Stimulated activated CD4-positive, alpha-beta T cell treated with anti-CD3 and anti-CD28 coated beads, TNF-alpha, amount 100 ng/mL, for 24 hours (primary cell): ENCODE measurements at regions not wholly inside any gene's neighbourhood (a gene's known extent, or its start where the extent isn't known, plus 50 kb on each side); places are given as distances from the start of the nearest gene placed in this dataset.

Experiments used
- DNase-seq, 3 experiments: peaks; one replicate each; pipeline ENCODE4 v3.0.0-alpha.2; 2020; ENCODE audit warnings: low read depth in 3 of 3

DNA sequence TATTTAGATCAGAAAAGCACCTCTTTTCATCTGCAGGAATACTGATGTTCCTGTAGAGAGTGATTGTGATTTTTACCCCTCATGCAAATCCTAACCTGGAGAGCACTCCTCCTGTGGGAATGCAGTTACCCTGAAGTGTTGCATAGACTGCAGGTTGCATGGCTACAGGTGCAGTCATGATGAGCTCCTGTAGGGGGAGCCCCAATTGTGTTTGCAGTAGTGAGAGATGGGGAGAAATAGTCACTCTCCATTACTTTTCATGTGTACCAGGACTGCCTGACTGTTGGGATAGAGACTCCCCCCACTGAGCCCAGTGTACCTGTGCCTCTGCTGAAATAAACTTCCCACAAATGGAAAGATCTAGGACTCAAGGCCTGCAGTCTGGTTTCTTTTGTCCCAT is 1086.5 kb downstream of the SLC6A15 start:
- DNase-seq = peak in 1 of 3 experiments; percentile 30

DNA sequence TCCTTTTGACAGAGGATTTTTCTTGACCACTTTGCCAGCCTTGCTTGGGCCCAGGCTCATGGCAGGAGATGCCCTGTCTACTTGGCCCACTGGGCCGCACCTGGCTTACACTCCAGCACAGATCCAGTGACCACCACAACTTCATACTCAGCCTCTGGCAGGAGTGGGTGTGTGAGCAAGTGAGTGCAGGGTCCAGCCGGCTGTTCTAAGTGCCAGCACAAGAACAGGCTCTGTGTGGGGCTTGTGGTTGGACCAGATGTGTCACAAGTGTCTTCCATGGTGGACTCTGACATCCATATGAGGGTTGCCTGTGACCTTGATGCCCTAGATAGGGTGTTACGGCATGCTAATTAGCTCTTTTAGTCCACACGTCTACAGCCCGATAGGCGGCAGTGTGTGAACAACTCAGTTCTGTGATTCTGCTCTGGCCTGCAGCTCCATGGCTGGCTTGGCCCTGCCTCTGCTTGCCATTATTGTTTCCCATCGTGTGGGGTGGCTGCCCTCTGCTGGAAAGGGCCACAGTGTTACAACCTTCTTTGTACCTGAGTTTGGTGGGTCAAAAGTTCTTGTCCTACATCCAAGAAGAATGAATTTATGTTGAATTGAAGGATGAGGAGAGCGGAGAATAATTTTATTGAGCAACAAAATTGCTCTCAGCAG is 1089.1 kb downstream of the SLC6A15 start:
- DNase-seq = peak in 1 of 3 experiments; percentile 41

DNA sequence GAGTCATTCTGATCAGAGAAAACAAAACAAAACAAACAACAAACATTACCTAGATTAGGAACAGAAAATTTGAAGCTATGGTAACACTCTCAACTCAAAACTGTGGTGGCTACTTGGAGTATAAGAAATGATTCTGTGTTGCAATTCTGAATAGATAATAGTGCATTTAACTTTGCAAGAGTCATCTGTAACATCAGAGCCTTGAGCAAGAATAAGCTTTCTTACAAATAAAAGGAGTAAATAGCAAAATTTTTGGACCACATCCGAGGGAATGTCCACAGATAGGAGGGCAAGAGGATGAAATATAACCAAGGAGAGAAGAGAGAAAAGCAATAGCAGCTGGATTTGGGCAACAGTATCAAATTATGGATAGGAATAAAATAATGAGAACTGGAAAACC is 1090.6 kb downstream of the SLC6A15 start:
- DNase-seq = no peak

DNA sequence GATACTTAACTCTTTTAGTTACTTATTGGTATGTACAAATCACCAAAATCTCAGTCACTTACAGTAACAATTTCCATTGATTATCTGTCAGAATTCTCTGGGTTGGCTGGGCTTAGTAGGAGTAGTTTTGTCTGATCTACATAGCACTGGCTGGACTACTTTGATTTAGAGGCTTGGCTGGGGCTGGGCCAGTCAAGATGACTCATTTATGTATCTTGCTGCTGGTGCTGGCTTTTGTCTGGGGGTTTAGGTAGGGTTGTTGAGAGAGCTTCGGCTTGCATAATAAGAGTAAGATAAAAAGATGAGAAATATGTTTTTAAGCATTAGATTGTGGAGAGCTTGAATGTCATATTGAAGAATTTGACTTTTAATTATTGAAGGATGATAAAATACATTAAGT is 1093.7 kb downstream of the SLC6A15 start:
- no peak for DNase-seq

DNA sequence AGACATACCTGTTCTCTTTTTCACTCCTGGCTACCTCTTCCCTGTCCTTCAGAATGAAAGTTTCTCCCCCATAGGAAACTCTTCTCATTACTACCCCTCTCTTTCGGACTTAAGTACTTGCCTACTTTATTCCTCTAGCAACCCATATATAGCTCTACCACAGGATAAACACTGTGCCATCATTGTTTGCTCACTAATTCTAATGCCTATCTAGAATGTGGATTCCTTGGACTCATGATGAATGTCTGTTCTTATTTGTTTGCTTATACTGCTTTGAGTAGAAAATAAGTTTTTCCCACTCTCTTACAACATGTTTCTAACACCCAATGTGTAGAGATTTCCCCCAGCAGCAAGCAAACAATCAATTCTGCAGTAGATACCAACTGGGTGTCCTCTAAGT is 1094.9 kb downstream of the SLC6A15 start:
- no peak for DNase-seq

DNA sequence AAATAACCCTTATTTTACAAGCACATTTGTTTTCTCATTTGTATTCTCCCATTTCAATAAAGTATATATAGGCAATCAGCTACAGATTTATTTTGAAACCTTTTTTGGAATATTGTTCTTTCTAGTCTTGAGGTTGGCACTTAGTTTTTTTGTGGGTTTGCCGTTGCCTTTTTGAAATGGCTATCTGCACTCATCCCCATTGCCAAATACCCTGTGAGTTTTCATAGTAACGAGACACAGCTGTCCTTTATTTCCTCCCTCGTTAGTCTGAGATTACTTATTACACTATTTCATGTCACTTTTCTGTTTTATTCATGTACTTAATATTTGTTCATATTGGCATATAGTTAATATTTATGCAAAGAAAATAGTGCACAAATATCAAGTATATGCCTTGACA is 1104.0 kb downstream of the SLC6A15 start:
- no peak for DNase-seq

DNA sequence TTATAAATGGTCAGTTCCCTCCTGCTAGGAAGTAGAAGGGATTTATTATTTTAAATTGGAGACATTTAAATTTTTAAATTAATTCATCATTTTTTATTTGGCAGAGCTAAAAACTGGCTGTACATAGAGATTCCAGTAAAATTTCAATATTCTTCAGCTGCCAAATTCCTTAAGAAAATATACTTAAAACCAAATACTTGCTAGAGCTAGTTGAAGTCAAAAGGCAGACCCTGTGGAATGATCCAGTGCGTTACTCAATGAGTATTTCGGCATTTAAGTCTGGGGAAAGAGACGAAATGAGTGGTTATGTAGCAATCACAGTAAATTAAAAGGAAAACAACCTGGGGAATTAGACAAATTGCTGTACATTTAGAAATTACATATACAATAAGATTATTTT is 1104.7 kb downstream of the SLC6A15 start:
- no peak for DNase-seq

DNA sequence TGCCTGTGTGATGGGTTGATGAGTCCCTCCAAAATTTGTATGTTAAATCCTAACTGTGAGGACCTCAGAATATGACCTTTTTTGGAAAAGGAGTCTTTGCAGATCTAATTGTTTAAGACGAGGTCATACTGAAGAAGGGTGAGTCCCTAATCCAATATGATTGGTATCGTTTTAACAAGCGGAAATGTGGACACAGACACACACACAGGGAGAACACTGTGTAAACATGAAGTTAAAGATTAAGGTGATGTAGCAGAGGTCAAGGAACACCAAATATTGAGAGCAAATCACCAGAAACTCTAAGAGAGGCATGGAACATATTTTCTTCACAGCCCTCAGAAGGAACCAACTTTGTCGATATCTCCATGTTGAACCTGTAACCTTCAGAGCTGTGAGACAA is 1106.7 kb downstream of the SLC6A15 start:
- DNase-seq = no peak

DNA sequence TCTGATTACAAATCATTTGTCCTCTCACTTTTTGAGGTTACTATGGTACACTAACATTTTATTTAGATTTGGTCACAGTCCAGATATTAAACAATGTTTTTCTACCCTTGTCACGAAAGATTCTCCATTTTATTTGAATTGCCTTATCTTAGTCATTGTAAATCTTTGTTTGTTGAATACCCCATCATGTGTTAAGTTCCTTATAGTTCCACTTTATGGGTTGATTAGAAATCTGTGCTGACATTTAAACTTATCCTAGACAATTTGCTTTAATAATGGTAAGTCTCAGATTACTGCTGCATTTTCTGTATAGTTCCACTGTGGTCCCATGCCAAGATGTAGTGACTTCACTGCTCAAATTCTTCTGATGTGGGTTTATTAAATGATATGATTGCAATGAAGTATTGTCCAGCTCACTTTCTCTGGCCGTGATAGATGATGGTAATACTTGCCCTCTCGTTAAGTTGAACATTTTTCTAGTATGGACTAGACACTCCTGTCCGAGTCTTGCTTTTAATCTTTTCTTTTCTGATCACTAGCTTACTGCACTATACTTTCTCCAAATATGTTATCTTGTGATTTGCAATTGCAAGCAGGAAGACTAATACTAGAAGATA is 1107.3 kb downstream of the SLC6A15 start:
- no peak for DNase-seq

DNA sequence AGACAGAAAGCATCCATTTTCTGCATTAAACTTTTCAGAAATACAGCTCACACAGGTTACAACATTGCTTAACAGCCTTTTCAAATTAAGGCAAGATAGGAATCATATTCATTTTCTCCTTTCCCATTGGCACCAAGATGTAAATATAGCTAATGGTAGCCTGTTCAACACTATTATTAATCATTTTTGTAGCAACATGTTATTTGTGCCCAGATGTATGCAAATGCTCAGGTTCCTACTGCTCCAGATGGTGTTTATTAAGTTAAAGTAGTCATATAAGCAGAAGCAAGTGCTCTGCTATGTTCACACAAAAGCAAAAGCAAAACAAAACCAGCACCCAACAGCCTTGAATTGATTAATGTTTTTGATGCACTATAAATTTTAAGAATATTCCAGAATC is 1110.6 kb downstream of the SLC6A15 start:
- DNase-seq = no peak

DNA sequence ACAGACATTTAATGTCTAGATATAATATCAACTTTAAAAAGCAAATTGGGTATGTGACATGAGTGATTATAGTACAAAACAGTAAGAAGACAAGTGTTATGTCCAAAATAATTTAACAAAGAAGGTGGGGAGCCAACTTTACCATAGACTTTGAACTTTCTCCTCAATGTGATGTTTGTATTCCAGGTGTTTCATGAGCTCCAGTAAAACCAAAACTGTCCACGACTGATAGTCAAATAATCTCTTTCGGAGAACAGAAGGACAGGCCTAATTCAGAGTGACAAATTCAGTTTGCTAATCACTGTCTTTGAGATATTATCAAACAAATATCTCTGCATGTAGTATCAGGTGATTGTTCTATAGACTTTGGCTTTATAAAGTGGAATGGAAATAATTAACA is 1112.6 kb downstream of the SLC6A15 start:
- no peak for DNase-seq

DNA sequence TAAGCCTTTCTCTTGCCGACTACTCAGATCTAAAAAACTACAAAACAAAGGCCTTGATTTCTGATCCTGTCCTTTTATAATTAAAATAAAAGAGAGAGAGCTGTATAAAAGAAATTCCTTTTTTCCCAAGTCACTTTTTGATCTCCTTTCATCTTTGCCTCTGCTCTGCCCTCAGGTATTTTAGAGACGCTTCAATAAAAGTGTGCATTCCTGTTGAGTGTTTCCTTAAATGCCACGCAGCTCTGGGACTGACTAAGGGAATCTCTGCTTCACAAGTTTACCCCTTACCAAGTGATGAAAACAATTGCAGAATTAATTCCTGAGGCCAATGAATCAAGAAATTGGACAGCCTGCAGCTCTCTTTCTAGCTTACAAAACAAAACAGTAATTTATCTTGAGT is 1109.8 kb downstream of the TMTC2 start:
- no peak for DNase-seq

DNA sequence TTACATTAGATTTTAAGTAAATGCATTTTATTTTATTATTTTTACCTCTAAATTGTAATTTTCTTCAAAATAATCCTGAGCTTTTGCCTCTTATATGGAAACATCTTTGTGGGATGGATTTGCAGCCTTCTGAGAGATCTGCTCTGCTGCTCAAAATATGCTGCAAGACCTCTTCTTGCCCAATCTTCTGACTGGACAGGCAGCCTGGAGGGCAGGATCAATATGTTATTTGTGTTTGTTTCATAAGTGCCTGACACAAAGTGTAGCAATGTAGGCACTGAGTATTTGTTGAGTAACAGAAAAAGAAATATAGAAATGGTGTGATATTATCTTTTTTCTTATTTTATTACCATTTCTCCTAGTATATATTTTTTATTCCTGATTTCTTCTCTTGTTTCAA is 1106.9 kb downstream of the TMTC2 start:
- DNase-seq = no peak

DNA sequence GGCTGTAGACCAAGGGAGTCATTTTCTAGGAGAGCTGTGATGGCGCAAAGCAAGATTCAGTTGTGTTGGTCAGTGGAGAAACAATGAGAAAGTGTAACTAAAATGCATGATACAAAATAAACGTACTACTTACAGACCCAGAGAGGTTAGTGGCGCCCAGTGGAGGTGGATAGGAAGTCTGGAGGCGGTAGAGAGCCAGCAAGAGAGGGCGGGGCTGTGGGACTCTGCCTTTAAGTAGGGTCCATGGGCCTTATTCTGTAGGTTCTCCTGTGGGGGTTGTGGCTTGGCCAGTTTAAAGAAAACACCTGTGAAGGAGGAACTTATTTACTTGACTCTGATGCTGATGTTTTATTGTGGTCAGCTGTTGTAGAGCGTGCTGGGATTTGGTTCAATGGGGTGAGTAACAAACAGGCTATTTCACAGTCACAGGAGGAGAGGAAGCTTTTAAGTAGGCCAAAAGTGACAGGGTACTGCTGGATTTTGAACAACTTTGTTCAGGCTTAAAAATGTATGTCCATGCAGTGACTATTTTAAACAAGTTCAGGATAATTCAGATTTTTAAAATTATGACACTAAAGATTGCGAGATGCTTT is 1097.7 kb downstream of the TMTC2 start:
- DNase-seq = no peak

DNA sequence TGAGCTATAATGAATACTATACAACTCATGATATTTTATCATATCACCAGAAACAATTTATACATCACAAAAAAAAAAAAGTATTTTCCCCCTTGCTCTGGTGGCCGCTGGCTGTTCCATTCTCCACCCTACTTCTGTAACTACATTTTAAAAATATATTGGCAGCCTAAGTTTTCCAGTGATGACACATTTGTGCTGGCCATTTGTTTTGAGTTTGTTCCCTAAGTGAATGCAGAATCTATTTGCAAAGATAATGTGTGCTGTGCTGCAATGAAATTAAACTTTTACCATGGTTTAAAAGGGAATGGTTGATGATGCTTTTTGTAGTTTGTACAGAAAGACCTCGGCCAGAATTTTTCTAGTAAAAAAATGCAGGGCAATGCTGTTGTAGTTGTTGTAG is 1092.8 kb downstream of the TMTC2 start:
- no peak for DNase-seq

DNA sequence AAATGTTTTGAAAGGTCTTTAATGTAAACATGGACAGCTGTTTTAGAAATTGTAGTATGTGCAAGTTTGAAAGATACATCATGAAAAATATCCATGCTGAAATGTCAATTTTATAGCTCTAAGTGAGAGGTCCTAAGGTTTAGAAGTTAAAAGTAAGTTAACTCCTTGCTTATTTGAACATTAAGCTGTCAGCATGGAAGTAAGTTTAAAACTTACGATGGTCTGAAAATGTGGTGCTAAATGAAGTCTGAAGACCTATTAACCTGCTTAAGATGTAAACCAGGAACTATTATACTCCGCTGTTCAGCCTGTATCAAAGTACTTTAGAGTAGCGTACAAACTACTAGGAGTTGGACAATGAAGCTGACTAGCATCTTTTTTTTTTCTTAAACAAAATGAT is 1082.4 kb downstream of the TMTC2 start:
- DNase-seq = no peak

DNA sequence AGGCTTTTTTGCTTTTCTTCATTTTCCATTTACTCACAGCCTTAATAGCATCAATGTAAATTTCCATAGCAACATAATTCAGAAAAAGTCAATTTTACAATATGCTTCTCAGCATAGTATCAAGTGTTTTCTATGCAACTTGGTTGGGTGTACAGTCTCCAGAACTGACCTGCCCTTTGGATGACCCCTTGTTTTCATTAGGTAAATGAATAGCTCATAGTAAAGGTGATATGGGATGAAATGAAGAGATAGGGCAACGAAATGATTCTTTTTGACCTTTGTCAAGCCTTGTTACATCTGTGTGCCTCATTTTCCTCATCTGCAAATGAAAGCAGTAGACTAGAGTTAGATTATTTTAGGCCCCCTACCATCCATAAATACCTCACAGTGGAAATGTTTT is 1081.0 kb downstream of the TMTC2 start:
- DNase-seq = no peak

DNA sequence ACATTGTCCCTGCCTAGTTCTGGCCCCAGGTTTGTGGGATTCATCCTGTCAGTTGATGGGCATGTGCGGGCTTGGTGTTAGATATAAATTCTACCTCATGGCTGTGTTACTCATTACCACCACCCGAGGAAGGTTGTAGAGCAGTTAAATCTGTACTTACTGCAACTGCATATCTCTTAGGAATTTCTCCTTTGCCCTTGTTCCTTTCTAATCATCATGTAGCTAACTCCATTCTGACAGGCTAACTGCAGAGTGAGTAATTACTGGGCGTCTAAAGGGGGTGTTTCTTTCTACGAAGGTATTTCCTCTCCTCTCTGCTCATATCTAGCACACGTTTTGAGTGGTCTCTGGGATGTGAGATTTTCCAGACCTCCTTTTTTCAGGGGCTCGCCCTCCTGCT is 1076.7 kb downstream of the TMTC2 start:
- no peak for DNase-seq

DNA sequence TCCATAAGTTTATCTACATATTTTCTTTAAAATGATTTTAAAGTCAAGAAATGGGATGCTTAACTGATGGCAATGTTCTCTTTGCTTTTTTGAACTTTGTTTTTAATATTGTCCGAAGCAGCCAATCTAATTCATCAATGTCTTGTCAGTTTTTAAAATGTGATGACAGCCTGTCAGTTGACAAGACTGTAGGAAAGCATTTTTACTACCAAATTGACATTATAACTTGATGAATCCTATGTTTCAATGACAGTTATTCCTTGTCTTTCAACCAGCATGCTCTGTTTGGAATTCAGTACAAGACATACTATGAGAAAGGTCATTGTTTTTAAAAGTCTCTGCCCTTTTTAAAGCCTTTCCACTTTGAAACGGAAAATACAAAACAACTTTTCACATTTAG is 1073.2 kb downstream of the TMTC2 start:
- DNase-seq = no peak

DNA sequence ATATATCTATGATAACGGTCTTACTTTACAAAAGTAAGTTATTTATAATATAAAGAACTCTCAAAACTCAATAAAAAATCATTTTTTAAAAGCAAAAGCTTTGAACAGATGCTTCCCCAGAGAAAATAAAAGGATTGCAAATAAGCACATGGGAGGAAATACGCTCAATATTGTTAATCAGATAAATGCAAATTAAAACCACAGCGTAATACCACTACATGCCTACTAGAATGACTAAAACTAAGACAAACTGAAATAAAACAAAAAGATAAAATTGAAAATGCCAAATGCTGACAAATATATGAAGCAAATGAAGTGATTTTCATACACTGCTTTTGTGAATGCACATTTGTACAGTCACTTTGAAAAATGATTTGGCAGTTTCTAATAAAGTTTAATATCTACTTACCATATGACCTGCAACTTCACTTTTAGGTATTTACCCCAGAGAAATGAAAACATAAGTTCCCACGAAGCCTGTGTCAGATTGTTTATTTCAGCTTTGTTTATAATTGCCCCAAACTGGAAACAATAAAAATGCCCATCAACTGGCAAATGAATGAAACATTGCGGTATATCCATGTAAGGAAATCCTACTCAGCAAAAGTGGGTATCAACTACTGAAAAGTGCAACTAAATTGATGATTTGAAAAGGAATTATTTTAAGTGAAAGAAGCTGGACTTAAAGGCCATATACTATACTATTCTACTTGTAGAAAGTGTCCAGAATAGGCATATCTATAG is 1072.4 kb downstream of the TMTC2 start:
- no peak for DNase-seq

DNA sequence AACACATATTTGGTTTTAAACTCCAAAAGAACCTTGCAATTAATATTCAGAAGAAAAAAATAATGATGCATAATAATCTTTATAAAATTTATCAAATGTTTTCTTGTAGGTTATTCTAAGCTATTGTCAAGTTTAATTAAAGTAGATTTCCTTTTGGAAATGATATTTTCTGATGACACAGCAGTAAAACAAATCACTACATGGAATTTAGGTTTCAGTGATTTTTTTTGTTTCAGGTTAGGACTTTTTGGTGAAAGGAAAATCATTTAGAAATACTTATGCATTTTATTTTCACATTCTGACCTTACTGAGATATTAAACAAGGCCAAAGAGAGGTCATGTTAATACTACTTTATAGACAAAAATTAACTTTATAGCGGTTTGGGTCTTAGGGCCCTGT is 1067.2 kb downstream of the TMTC2 start:
- no peak for DNase-seq

DNA sequence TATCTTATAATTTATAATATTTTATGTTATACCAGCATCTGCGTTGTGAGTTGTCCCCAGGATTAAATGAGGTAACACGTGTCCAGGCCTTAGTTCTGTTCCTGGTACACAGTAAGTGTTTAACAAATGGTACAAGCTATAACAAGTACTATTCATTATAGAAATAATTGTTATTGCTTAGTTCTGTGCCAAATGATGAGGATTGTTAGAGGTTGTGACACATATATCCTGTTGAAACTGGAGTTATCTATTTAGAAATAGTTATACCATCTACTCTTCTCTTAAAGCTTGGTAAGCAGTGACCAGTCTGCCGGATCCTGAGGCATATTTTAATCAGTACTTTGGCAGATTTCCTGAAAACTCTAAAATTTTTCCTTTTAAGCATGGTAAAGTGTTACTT is 1066.5 kb downstream of the TMTC2 start:
- DNase-seq = no peak

DNA sequence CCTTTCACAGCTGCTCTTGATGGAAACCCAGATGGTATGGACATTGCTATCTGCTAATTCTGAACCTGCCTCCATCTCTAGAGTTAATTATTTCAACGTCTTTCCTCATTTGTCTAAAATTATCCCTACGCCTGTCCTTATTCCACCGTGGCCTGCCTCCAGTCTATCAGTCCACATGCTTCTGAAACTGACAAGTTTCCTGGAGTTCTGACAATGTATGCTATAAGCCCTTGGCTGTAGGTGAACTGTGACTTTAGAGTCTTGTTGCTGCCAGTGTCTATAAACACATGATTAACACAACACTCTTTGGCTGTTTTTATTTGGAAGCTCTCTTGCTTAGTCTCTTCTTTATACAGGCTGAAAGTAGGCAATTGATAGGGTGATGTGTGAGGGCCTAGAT is 1052.9 kb downstream of the TMTC2 start:
- no peak for DNase-seq
